OCI-LY1 (cell line): ENCODE measurements at regions not wholly inside any gene's neighbourhood (a gene's known extent, or its start where the extent isn't known, plus 50 kb on each side); places are given as distances from the start of the nearest gene placed in this dataset.
"Not testable (repeated sequence)": the region's sequence is repeated elsewhere in the genome, so short reads cannot be mapped to it uniquely, and the experiment has no call there.

Experiments used
- H2AFZ ChIP-seq: fragments of 200-600 bp; sonication (generic), shearing (Covaris generic); 2 replicates; pipeline ENCODE4 v1.6.0; 2014; ENCODE audit warnings: antibody characterized with exemption, mild to moderate bottlenecking, low read length
- H3F3A ChIP-seq: fragments of 200-600 bp; sonication (generic), shearing (Covaris generic); 2 replicates; pipeline ENCODE4 v1.6.0; 2014; ENCODE audit warnings: mild to moderate bottlenecking, antibody characterized with exemption, low read length, moderate library complexity; ENCODE audit not compliant: insufficient read depth
- H3K27ac ChIP-seq: fragments of 200-600 bp; sonication (generic); 2 replicates; pipeline ENCODE4 v1.5.1; 2014; ENCODE audit warnings: low read length, mixed run types, mild to moderate bottlenecking, low read depth; ENCODE audit not compliant: poor library complexity, severe bottlenecking
- H3K27me3 ChIP-seq: fragments of 200-600 bp; sonication (generic); 2 replicates; pipeline ENCODE4 v1.6.0; 2014; ENCODE audit warnings: antibody characterized with exemption, mild to moderate bottlenecking, low read length, moderate library complexity; ENCODE audit not compliant: insufficient read depth
- H3K36me3 ChIP-seq: fragments of 200-600 bp; sonication (generic); 2 replicates; pipeline ENCODE4 v1.6.1; 2014; ENCODE audit warnings: mild to moderate bottlenecking, antibody characterized with exemption, low read length, moderate library complexity, mixed read lengths; ENCODE audit not compliant: insufficient read depth
- H3K4me1 ChIP-seq: fragments of 200-600 bp; sonication (generic); 2 replicates; pipeline ENCODE4 v1.5.1; 2014; ENCODE audit warnings: mild to moderate bottlenecking, low read length, moderate library complexity; ENCODE audit not compliant: insufficient read depth, severe bottlenecking
- H3K4me2 ChIP-seq: fragments of 200-600 bp; sonication (generic), shearing (Covaris generic); 2 replicates; pipeline ENCODE4 v1.6.1; 2014; ENCODE audit warnings: low read length
- H3K4me3 ChIP-seq: fragments of 200-600 bp; sonication (generic); 2 replicates; pipeline ENCODE4 v1.5.1; 2014; ENCODE audit warnings: low read length, low read depth, mild to moderate bottlenecking, mixed read lengths; ENCODE audit not compliant: poor library complexity, severe bottlenecking
- H3K79me2 ChIP-seq: fragments of 200-600 bp; shearing (Covaris generic); 2 replicates; pipeline ENCODE4 v1.6.1; 2016; ENCODE audit warnings: mixed run types, low read length, mixed read lengths; ENCODE audit not compliant: insufficient read depth
- H3K9ac ChIP-seq: fragments of 200-600 bp; sonication (generic), shearing (Covaris generic); 2 replicates; pipeline ENCODE4 v1.6.1; 2014; ENCODE audit warnings: mild to moderate bottlenecking, low read length, mixed read lengths
- H3K9me2 ChIP-seq: fragments of 200-600 bp; sonication (generic), shearing (Covaris generic); 2 replicates; pipeline ENCODE4 v1.6.1; 2014; ENCODE audit warnings: low read depth, mild to moderate bottlenecking, low read length, mixed read lengths
- H3K9me3 ChIP-seq: fragments of 200-600 bp; shearing (Covaris generic); 2 replicates; pipeline ENCODE4 v1.6.1; 2014; ENCODE audit warnings: low read length, mixed read lengths
- H4K20me1 ChIP-seq: fragments of 200-600 bp; sonication (generic), shearing (Covaris generic); 2 replicates; pipeline ENCODE4 v1.6.0; 2016; ENCODE audit warnings: mild to moderate bottlenecking, low read length; ENCODE audit not compliant: insufficient read depth
- CTCF ChIP-seq: fragments of 200-600 bp; sonication (generic), shearing (Covaris generic); IDR thresholded peaks from 2 replicates; pipeline ENCODE4 v1.5.1; 2017; ENCODE audit warnings: mild to moderate bottlenecking, antibody characterized with exemption, low read length, moderate library complexity, mixed read lengths
- EZH2 ChIP-seq: fragments of 200-600 bp; sonication (generic), shearing (Covaris generic); IDR thresholded peaks from 2 replicates; pipeline ENCODE4 v1.8.0; 2017; ENCODE audit warnings: borderline replicate concordance, mixed run types, mild to moderate bottlenecking, antibody characterized with exemption, low read length, moderate library complexity, mixed read lengths

- Histone ChIP-seq H3K36me3 (no peaks in the 10 kb centered on the region), H3K4me1 (no peaks in the 10 kb centered on the region), H3K9me2 (no peaks in the 10 kb centered on the region), H3K9me3 (no peaks in the 10 kb centered on the region), H3K4me3 (no peak overlapping the region), H3K4me2 (no peak overlapping the region), H3K27ac (no peak overlapping the region), H3F3A (no peaks in the 10 kb centered on the region), H2AFZ (no peak overlapping the region), H3K9ac (no peak overlapping the region), H3K27me3 (no peaks in the 10 kb centered on the region), H3K79me2 (no peaks in the 10 kb centered on the region), H4K20me1 (no peaks in the 10 kb centered on the region)
- TF ChIP-seq CTCF (no peak), EZH2 (no peak)
Measured at GRCh38 chrX:95536111-95536510, 1148.5 kb upstream of the DIAPH2 start.

- Histone ChIP-seq H3K4me1 (no peaks in the 10 kb centered on the region), H3K36me3 (no peaks in the 10 kb centered on the region), H3F3A (no peaks in the 10 kb centered on the region), H3K9me3 (no peaks in the 10 kb centered on the region), H3K4me2 (no peak overlapping the region), H4K20me1 (no peaks in the 10 kb centered on the region), H3K79me2 (no peaks in the 10 kb centered on the region), H3K9ac (no peak overlapping the region), H3K4me3 (no peak overlapping the region), H3K9me2 (no peaks in the 10 kb centered on the region), H2AFZ (no peak overlapping the region), H3K27me3 (no peaks in the 10 kb centered on the region), H3K27ac (no peak overlapping the region)
- TF ChIP-seq EZH2, result no peak
- no peak for TF ChIP-seq CTCF
Measured at GRCh38 chrX:95536661-95537060, 1148.0 kb upstream of the DIAPH2 start.

- no peaks in the 10 kb centered on the region for H3K27me3 ChIP-seq
- H3K4me1 ChIP-seq, result no peaks in the 10 kb centered on the region
- no peaks in the 10 kb centered on the region for H3K9me2 ChIP-seq
- H3K9me3 ChIP-seq, result no peaks in the 10 kb centered on the region
- H3K79me2 ChIP-seq, result no peaks in the 10 kb centered on the region
- no peak overlapping the region for H2AFZ ChIP-seq
- no peaks in the 10 kb centered on the region for H3K36me3 ChIP-seq
- TF ChIP-seq CTCF (no peak), EZH2 (no peak)
- H3K4me2 ChIP-seq, result no peak overlapping the region
- H3K27ac ChIP-seq, result no peak overlapping the region
- H3F3A ChIP-seq, result no peaks in the 10 kb centered on the region
- H4K20me1 ChIP-seq, result no peaks in the 10 kb centered on the region
- H3K4me3 ChIP-seq, result no peak overlapping the region
- no peak overlapping the region for H3K9ac ChIP-seq
Measured at GRCh38 chrX:95539041-95539440, 1145.6 kb upstream of the DIAPH2 start.

- not testable (repeated sequence) for H3K4me3 ChIP-seq, H3K79me2 ChIP-seq, H3F3A ChIP-seq, H3K9me3 ChIP-seq, H3K27me3 ChIP-seq, H3K4me1 ChIP-seq, H4K20me1 ChIP-seq, H3K9me2 ChIP-seq, H3K36me3 ChIP-seq, H2AFZ ChIP-seq, H3K27ac ChIP-seq, H3K4me2 ChIP-seq, H3K9ac ChIP-seq
Measured at GRCh38 chrX:95549552-95549951, 1135.1 kb upstream of the DIAPH2 start.
